ENCODE measurements at regions not wholly inside any gene's neighbourhood (a gene's known extent, or its start where the extent isn't known, plus 50 kb on each side); places are given as distances from the start of the nearest gene placed in this dataset.

DNA sequence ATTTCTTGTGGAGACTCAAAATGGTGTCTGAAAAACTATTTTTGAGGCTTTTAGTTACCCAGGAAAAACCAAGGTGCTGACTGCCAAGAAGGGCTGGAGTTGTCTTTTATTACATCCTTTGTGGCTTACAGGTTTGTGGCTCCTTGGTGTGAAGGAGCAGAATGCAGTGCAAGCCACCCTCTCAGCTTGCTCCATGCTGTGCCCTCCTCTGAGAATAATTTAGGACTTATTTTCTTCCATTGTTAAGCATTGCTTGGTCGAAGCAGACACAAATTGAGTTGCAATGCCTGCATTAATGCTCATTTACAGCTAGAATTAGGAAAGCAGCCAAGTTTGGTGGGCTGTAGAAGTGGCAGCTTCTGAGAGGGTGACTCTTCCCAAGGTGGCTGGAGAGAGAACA lies 272.2 kb downstream of the KIF4B start:
- ATAC-seq = no peak
- no peak for TF ChIP-seq PPARA (CRISPR knock-in tag; IDR thresholded peaks at IDR 0.05; ENCODE audit: borderline replicate concordance)
- TF ChIP-seq SNAI2 (CRISPR knock-in tag; IDR thresholded peaks at IDR 0.05) = no peak
- no peak for TF ChIP-seq BACH2 (CRISPR knock-in tag; IDR thresholded peaks at IDR 0.05; ENCODE audit: borderline replicate concordance)
- no peak for TF ChIP-seq GLIS3 (CRISPR knock-in tag; IDR thresholded peaks at IDR 0.05)
- TF ChIP-seq ZFP30 (CRISPR knock-in tag; IDR thresholded peaks at IDR 0.05) = no peak
- TF ChIP-seq ZNF8 (CRISPR knock-in tag; IDR thresholded peaks at IDR 0.05) = no peak
- no peak for TF ChIP-seq ISL1 (CRISPR knock-in tag; IDR thresholded peaks at IDR 0.05)
- TF ChIP-seq, protein P1, sequence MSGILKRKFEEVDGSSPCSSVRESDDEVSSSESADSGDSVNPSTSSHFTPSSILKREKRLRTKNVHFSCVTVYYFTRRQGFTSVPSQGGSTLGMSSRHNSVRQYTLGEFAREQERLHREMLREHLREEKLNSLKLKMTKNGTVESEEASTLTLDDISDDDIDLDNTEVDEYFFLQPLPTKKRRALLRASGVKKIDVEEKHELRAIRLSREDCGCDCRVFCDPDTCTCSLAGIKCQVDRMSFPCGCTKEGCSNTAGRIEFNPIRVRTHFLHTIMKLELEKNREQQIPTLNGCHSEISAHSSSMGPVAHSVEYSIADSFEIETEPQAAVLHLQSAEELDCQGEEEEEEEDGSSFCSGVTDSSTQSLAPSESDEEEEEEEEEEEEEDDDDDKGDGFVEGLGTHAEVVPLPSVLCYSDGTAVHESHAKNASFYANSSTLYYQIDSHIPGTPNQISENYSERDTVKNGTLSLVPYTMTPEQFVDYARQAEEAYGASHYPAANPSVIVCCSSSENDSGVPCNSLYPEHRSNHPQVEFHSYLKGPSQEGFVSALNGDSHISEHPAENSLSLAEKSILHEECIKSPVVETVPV (CRISPR knock-in tag; IDR thresholded peaks at IDR 0.05) = no peak

DNA sequence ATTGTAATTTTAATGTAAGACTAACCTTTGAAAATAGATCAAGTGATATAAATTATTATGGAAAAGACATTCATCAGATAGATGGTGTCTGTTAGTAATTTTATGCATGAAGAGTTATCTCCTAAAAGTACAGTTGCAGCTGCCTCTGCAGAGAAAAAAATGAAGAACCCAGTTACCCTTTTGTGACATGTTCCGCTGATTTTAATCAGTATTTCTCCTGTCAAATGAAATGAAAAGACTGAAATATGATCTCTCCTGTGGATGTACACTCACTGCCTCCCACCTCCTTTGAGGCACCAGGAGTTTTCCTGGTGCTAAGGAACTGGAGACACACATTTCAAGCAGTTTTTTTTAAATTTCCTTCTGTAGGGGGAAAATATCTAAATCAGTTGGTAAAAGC lies 277.4 kb downstream of the KIF4B start:
- ATAC-seq = no peak
- no peak for TF ChIP-seq ISL1 (CRISPR knock-in tag; IDR thresholded peaks at IDR 0.05)
- TF ChIP-seq ESRRG (CRISPR knock-in tag; IDR thresholded peaks at IDR 0.05) = no peak
- TF ChIP-seq ZFP3 (CRISPR knock-in tag; IDR thresholded peaks at IDR 0.05) = no peak
- TF ChIP-seq, protein P2, sequence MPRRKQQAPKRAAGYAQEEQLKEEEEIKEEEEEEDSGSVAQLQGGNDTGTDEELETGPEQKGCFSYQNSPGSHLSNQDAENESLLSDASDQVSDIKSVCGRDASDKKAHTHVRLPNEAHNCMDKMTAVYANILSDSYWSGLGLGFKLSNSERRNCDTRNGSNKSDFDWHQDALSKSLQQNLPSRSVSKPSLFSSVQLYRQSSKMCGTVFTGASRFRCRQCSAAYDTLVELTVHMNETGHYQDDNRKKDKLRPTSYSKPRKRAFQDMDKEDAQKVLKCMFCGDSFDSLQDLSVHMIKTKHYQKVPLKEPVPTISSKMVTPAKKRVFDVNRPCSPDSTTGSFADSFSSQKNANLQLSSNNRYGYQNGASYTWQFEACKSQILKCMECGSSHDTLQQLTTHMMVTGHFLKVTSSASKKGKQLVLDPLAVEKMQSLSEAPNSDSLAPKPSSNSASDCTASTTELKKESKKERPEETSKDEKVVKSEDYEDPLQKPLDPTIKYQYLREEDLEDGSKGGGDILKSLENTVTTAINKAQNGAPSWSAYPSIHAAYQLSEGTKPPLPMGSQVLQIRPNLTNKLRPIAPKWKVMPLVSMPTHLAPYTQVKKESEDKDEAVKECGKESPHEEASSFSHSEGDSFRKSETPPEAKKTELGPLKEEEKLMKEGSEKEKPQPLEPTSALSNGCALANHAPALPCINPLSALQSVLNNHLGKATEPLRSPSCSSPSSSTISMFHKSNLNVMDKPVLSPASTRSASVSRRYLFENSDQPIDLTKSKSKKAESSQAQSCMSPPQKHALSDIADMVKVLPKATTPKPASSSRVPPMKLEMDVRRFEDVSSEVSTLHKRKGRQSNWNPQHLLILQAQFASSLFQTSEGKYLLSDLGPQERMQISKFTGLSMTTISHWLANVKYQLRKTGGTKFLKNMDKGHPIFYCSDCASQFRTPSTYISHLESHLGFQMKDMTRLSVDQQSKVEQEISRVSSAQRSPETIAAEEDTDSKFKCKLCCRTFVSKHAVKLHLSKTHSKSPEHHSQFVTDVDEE (CRISPR knock-in tag; IDR thresholded peaks at IDR 0.05) = no peak
- TF ChIP-seq CSDC2 (CRISPR knock-in tag; IDR thresholded peaks at IDR 0.05) = no peak
- no peak for TF ChIP-seq ZNF8 (CRISPR knock-in tag; IDR thresholded peaks at IDR 0.05)
- TF ChIP-seq ARNTL (CRISPR knock-in tag; IDR thresholded peaks at IDR 0.05; ENCODE audit: borderline replicate concordance, low read depth) = no peak
- TF ChIP-seq ZFP30 (CRISPR knock-in tag; IDR thresholded peaks at IDR 0.05) = no peak
- TF ChIP-seq SNAI2 (CRISPR knock-in tag; IDR thresholded peaks at IDR 0.05) = no peak
- no peak for TF ChIP-seq PPARA (CRISPR knock-in tag; IDR thresholded peaks at IDR 0.05; ENCODE audit: borderline replicate concordance)

DNA sequence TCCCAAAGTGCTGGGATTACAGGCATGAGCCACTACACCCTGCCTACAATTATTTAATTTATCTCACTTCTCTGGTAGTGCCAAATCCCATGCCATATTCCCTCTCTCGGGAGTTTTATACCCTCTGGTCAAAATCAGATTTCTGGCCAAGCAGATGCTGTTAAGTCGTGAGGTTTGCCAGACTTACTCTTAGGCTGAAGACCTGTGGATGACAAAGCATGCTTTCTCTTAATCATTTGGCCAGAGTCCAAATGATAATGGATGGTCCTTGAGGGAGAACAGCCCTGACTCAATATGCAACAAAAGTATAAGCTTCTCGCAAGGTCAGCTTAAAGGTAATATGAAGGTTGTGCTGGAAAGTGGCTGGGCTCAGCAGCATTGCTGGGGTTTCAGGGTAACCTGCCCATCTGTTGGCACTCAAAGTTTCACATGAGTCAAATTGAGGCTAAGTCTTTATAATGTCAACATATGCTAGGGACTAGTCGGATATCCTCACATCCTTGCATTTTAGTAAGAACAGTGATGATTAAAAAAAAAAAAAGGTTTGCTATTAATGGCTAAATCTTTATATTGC lies 280.1 kb downstream of the KIF4B start:
- TF ChIP-seq ZFP3 (CRISPR knock-in tag; IDR thresholded peaks at IDR 0.05) = 0 out of 2 replicates have a peak, but pooled peaks have one; percentile 60
- 0 out of 2 replicates have a peak, but pooled peaks have one; percentile 67 for TF ChIP-seq SNAI2 (CRISPR knock-in tag; IDR thresholded peaks at IDR 0.05)
- TF ChIP-seq, protein P3, sequence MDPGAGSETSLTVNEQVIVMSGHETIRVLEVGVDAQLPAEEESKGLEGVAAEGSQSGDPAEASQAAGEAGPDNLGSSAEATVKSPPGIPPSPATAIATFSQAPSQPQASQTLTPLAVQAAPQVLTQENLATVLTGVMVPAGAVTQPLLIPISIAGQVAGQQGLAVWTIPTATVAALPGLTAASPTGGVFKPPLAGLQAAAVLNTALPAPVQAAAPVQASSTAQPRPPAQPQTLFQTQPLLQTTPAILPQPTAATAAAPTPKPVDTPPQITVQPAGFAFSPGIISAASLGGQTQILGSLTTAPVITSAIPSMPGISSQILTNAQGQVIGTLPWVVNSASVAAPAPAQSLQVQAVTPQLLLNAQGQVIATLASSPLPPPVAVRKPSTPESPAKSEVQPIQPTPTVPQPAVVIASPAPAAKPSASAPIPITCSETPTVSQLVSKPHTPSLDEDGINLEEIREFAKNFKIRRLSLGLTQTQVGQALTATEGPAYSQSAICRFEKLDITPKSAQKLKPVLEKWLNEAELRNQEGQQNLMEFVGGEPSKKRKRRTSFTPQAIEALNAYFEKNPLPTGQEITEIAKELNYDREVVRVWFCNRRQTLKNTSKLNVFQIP (CRISPR knock-in tag; IDR thresholded peaks at IDR 0.05; ENCODE audit: borderline replicate concordance, low read depth) = no peak
- no peak for TF ChIP-seq ESRRG (CRISPR knock-in tag; IDR thresholded peaks at IDR 0.05)
- TF ChIP-seq, protein P2 (CRISPR knock-in tag; IDR thresholded peaks at IDR 0.05) = peak; percentile 94
- TF ChIP-seq BACH2 (CRISPR knock-in tag; IDR thresholded peaks at IDR 0.05; ENCODE audit: borderline replicate concordance) = no peak
- TF ChIP-seq ZC3H10 (CRISPR knock-in tag; IDR thresholded peaks at IDR 0.05) = no peak
- TF ChIP-seq, protein P4, sequence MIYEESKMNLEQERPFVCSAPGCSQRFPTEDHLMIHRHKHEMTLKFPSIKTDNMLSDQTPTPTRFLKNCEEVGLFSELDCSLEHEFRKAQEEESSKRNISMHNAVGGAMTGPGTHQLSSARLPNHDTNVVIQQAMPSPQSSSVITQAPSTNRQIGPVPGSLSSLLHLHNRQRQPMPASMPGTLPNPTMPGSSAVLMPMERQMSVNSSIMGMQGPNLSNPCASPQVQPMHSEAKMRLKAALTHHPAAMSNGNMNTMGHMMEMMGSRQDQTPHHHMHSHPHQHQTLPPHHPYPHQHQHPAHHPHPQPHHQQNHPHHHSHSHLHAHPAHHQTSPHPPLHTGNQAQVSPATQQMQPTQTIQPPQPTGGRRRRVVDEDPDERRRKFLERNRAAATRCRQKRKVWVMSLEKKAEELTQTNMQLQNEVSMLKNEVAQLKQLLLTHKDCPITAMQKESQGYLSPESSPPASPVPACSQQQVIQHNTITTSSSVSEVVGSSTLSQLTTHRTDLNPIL (CRISPR knock-in tag; IDR thresholded peaks at IDR 0.05; ENCODE audit: low read depth) = peak; percentile 35; the same call in 1 of the 2 replicates
- no peak for TF ChIP-seq ZNF8 (CRISPR knock-in tag; IDR thresholded peaks at IDR 0.05)
- no peak for TF ChIP-seq ZNF70 (CRISPR knock-in tag; IDR thresholded peaks at IDR 0.05)
- TF ChIP-seq ISL1 (CRISPR knock-in tag; IDR thresholded peaks at IDR 0.05) = peak; percentile 95
- TF ChIP-seq ARNTL (CRISPR knock-in tag; IDR thresholded peaks at IDR 0.05; ENCODE audit: borderline replicate concordance, low read depth) = no peak
- TF ChIP-seq TCF4 (CRISPR knock-in tag; IDR thresholded peaks at IDR 0.05; ENCODE audit: borderline replicate concordance) = peak; percentile 82; the same call in 1 of the 2 replicates
- TF ChIP-seq, protein P5, sequence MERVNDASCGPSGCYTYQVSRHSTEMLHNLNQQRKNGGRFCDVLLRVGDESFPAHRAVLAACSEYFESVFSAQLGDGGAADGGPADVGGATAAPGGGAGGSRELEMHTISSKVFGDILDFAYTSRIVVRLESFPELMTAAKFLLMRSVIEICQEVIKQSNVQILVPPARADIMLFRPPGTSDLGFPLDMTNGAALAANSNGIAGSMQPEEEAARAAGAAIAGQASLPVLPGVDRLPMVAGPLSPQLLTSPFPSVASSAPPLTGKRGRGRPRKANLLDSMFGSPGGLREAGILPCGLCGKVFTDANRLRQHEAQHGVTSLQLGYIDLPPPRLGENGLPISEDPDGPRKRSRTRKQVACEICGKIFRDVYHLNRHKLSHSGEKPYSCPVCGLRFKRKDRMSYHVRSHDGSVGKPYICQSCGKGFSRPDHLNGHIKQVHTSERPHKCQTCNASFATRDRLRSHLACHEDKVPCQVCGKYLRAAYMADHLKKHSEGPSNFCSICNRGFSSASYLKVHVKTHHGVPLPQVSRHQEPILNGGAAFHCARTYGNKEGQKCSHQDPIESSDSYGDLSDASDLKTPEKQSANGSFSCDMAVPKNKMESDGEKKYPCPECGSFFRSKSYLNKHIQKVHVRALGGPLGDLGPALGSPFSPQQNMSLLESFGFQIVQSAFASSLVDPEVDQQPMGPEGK (CRISPR knock-in tag; IDR thresholded peaks at IDR 0.05; ENCODE audit: borderline replicate concordance) = no peak
- ATAC-seq = no peak; the same call in 2 of the 3 replicates

Measured in SK-N-SH treated with all-trans-retinoic acid at 6 μM for 48 hours (cell line).